Stimulated activated CD4-positive, alpha-beta T cell treated with anti-CD3 and anti-CD28 coated beads, Interleukin-15, amount 100 ng/mL, for 24 hours (primary cell): ENCODE measurements at regions not wholly inside any gene's neighbourhood (a gene's known extent, or its start where the extent isn't known, plus 50 kb on each side); places are given as distances from the start of the nearest gene placed in this dataset.

Source experiments
- DNase-seq: peaks from one replicate; pipeline ENCODE4 v3.0.0-alpha.2; 2020

DNA sequence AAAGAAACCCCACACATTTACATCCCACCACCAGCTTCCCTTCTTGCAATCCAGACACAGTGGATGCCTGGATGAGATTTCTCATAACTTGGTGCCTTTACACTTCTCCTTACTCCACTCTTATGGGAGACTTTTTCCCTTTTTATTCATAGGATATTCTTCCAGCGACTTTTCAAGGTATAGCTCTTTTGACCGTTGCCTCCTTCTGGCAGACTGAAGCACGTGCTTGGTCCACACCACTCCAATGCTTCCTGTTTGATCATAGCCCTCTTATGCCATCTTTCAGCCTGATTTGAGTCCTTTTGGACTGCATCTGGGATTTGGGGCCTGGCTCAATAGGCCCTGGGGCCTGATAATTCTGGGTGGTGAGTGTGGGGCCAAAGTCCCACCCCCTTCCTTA, 87.7 kb downstream of the ERCC5 start:
- no peak for DNase-seq

DNA sequence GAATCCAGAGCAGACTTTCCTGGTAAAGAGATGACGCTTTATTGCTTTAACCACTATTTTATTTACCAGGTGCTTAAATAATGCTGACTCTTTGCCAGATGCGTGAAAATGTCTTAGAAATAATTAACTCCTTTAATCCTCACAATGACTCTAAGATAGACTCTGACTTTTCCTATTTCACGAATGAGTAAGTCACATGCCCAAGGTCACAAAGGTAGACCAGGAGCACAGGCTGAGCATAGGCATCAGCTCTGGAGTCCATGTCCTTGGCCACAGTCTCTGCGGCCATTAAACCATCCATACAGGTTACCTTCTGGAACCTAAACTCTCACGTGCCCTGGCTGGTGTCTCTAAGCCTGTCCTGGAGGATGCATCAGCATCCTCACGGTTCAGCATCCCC, 87.3 kb downstream of the ERCC5 start:
- DNase-seq = no peak

DNA sequence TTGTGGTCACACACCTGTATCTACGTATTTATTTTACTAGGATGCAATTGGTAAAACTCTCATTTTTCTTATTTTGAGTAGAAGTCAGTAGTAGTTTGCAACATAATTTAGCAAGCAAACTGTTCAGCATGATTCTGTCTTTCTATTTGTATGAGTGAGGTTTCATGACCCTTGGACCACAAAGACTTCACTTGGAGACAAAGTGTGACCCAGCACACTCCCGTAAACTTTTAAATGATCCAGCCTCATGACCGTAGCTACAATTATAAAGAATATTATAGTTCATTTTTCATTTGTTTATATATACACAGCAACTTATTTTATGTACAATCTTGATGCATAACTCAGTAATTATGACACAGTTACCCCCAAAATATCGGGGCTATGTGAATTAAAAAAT, 86.5 kb downstream of the ERCC5 start:
- no peak for DNase-seq

DNA sequence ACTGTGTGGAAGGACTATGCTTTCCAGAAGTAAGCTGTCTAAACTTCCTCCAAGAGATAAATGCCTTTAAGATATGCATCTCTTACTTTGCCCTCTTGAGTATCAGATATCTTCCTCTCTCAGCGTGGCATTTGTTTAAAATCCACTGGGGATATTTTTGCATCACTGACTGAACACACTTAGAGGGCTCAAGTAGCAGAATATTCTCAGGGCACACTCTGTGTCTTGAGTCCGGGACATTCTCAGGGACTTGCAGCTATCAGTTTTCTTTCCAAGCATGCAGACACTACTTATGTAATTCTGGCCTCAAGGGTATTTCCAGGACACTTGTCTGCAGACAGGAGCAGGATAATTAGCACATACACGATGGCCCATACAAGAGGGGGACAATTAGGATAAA, 84.7 kb downstream of the ERCC5 start:
- no peak for DNase-seq

DNA sequence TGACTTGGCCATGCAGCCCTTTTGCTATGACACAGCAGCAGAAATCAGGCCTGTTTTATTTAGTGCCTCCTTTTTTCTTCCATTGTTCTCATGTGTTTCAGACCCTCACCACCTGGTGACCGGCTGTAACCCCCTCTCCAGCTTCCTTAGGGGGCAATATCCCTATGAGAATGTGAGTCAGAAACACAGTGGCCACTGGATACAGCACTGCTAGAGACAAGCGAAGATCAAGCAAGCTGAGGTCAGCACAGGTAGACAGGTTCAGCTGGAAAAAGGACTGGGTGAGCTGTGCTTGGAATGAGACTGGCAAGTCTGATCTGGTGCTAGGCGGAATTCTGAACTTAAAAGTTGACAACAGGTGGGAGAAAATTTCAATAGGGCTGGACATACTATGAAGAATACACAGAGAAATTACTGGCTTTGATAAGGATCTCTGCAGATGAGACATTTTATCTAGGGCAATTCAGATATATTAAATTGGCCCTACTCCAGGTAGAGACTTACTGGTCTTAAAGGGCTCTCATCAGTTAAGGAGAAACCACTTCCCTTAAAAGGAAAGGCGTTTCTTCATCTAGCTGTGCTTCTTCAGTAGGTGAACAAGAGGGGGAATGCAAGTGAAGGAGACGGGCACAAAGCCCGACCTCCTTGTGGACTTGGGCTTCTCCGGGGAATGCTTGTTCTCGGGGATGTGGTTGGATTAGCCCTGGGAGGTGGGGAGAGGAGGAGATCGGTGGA, 83.3 kb downstream of the ERCC5 start:
- no peak for DNase-seq
